EH (cell line): ENCODE measurements at regions not wholly inside any gene's neighbourhood (a gene's known extent, or its start where the extent isn't known, plus 50 kb on each side); places are given as distances from the start of the nearest gene placed in this dataset.
A peak's percentile ranks its signal among the peaks of the same experiment; 100 is the strongest.
"Not testable (repeated sequence)": the region's sequence is repeated elsewhere in the genome, so short reads cannot be mapped to it uniquely, and the experiment has no call there.

ENCODE experiments used
- DNase-seq: peaks from one replicate; pipeline ENCODE4 v3.0.0-alpha.2; 2015; ENCODE audit warnings: low read depth

DNA sequence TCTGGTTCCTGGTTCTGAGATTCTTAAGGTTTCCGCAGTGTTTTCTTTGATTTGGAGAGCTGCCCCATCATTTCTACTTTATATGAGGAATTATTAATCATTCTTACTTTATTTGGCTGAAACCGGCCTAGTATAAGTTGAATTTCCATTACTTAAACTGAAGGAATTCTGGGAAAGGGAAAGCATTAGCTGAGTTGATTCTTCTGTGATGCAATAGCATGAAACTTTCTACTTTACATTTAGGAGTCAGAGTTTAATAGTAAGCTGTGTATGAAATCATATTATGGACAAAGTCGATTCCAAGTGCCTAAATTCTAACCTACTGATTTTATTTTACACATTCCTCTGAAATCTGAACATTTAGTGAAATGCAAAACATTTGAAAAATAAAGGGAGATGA lies 1269.7 kb upstream of the ZEB2 start:
- no peak for DNase-seq

DNA sequence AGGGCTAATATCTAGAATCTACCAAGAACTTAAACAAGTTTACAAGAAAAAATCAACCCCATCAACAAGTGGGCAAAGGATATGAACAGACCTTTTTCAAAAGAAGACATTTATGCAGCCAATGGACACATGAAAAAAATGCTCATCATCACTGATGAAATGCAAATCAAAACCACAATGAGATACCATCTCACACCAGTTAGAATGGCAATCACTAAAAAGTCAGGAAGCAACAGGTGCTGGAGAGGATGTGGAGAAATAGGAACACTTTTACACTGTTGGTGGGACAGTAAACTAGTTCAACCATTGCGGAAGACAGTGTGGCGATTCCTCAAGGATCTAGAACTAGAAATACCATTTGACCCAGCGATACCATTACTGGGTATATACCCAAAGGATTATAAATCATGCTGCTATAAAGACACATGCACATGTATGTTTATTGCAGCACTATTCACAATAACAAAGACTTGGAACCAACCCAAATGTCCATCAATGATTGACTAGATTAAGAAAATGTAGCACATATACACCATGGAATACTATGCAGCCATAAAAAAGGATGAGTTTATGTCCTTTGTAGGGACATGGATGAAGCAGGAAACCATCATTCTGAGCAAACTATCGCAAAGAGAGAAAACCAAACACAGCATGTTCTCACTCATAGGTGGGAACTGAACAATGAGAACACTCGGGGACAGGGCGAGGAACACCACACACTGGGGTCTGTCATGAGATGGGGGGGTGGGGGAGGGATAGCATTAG lies 1267.9 kb upstream of the ZEB2 start:
- not testable (repeated sequence) for DNase-seq

DNA sequence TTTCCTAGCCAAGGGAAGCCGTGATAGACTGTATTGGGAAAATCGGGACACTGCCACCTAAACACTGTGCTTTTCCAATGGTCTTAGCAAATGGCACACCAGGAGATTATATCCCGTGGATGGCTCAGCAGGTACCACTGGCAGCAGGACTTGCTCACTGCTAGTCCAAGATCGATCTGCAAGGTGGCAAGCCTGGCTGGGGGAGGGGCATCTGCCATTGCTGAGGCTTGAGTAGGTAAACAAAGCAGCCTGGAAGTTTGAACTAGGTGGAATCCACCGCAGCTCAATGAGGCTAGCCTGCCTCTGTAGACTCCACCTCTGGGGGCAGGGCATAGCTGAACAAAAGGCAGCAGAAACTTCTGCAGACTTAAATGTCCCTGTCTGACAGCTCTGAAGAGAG lies 1262.7 kb upstream of the ZEB2 start:
- not testable (repeated sequence) for DNase-seq

DNA sequence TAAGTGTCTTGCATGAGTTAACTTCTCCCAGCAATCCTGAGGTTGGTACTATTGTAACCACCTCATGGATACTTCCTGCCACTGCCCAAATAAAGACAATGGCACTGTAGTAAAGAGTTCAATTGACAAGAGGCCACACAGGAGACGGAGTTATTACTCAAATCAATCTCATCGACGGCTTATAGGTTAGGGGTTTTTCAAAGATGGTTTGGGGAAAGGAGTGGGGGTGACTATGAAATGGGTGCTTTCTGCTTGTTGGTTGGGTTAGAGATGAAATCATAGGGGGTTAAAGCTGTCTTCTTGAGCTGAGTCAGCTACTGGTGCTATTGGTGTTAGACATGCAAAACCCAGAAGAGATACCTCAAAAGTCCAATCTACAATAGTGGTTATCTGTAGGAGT lies 1258.0 kb upstream of the ZEB2 start:
- no peak for DNase-seq

DNA sequence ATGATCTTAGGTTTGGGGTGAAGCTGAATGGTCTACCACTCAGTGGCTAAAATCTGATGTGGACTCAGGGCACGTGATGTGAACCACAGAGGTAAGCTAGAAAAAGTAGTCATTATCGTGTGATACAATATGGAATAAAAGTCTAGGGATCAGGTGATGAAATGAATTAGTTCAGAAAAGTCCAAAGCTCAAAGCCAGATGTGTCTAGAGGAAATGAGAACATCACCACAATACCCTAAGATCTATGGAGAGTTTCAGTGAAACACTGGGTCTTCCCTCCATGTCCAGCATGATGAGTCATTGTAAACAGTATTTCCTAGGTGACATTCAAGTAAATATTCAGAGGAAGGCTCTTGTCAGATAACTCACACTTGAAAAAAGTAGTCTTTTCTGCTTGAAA lies 1257.4 kb upstream of the ZEB2 start:
- DNase-seq: peak; percentile 48

DNA sequence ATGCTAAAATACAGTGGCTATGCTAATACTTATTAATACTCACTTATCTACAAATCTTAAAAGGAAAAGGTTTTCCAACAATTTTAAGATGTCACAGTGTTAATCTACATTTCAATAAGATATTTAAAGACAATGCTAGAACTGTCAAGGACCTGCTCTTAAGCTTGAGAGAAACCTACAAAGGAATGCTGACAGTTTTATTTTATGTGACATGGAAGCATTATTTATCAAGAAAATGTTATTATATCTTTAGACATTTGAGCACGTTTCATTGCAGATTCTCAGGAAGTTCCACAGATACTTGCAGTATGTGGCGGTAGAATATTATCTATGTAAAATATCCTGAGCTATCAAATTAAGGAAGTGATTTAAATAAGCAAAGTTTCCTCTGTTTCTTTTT lies 1255.7 kb upstream of the ZEB2 start:
- no peak for DNase-seq

DNA sequence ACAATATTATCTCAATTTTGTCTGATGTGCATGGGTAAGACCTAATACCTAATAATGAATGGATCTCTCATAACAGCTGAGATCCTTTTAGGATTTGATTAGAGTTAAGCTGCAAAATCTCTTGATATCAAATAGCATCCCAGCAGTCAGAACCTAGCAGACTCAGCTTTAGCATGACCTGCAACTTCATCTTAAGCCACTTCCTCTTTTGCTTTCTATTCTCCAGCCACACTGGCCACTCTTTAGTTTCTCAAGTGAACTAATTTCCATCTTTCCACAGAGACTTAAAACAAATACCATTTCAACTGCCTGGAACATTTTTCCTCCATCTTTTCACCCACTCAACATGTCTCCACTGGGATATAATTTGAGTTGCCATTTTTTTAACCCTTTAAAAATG lies 1251.6 kb upstream of the ZEB2 start:
- DNase-seq: no peak

DNA sequence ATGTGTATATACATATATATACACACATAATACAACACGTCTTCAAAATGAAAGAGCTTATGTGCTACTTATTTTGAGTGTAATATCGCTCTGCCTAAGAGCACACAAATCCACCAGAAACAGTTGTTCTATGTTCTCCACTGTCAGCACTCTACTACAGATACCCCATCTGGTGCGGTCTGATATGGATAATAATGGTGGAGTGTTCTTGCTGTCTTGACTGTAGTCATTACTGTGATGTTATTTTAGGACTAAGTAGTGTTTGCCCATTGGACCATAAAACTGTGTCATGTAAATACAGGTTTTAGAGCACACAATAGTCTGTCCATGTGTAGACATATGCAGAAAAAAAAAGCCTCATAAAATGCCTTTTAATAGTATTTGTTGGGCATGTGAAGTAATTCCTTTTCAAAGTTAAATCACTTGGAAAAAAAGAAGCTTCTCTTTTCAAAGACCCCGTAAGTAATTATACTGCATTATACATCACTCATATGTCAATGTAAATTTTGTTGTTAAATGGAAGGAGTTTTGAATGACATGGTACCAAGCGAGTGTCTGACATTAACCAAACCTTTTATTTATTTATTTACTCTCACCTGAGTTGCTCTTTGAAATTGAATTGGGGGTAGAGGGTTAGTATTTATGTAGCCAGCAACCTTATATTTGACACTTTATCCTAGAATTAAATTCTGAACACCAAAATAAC lies 1249.2 kb upstream of the ZEB2 start:
- no peak for DNase-seq

DNA sequence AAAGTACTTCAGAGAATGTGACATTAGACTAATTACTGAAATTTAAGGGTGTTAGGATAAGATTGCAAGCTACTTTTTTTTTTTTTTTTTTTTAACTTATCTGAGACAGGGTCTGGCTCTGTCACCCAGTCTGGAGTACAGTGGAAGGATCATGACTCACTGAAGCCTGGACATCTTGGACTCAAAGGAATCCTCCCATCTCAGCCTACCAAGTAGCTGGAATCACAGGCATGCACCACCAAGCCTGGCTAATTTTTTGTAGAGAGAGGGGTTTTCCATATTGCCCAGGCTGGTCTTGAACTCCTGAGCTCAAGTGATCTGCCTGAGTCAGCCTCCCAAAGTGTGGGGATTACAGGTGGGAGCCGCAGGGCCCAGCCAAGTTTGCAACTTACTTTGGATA lies 1246.0 kb upstream of the ZEB2 start:
- DNase-seq: peak; percentile 31

DNA sequence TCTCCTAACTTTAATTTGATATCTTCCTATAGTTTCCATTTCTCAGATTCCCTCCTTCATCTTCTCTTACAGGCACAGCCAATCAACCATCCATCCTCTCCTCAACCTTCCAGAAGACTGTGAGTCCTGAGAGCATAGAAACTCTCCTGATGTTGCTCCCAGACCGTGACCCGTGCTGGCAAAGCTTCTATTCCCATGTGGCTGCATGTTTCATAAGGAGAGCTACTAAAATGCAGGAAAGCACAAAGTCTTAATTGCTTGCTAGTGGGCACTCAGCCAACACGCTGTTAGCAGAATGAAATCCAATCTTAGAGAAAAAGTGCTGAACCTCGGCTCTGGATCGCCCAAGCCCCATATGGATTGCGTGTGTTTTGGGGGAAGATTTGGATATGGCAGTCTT lies 1244.7 kb upstream of the ZEB2 start:
- peak; percentile 49 for DNase-seq

DNA sequence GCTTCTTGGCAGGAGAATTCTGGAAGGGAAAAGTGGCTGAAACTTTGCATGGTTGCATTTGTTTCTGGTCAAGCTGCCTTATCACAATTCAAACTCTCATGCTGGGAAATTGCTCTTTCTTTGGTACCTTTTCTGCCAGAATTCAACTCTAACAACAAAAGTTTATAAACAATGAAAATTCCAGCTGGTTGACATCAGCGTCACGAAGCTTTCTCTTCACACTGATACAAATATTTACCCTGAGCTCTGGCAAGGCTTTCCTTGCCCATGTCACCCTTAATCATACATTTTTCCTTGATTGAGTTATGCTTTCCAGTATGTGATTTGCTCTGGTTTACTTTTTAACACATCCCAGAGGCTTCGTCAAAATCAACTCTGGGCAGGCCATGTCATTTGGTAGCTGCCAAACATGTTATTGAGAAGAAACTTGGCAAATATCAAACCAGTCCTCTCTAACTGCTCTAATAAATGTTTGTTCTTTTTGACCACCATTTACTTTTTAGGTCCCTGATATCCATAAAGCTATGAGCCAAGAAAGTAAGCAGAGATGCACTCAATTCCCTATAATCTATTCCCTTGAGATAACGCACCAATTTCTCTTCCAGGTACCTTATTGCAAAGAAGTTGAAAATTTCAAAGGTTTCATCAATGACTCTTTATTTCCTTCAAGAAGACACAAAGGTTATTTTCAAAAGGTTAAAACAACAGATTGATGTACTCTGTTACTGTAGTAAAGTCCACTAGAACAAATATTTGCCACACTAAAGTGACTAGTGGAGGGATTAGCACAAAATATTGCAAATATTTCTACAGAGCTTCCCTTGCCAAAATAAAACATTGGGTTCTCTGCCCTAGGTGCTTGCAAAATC lies 1241.1 kb upstream of the ZEB2 start:
- DNase-seq: peak; percentile 76

DNA sequence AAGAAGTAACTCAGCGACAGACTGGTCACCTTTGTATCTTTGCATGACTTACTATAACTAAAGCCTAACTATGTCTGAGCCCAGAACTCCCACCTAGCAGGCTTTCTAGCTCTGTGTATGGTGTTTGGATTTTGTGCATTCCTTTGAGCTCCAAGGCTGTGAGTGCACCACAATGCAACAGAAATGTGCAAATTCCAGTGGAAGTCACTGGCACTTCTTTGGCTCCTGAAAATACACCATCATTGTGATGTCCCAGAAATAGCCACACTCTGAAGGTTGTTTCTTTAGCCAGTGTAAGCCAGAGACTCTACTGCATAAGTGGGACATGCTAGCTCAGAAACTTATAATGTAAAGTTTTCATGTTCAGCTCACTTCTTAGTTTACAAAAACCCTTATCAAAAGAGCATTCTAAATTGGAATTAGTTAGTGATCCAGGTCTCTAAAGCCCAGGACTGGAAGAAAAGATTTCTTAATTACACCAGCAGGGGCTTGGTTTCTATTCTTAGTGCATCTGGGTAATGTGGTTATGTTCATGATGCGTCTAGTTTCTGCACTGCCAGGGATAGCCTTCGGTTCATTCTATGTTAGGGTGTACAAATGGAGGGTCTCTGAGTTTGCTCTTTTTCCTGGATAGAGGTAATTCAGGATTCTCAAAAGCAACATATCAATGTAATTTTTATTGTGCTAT lies 1239.5 kb upstream of the ZEB2 start:
- DNase-seq: peak; percentile 52

DNA sequence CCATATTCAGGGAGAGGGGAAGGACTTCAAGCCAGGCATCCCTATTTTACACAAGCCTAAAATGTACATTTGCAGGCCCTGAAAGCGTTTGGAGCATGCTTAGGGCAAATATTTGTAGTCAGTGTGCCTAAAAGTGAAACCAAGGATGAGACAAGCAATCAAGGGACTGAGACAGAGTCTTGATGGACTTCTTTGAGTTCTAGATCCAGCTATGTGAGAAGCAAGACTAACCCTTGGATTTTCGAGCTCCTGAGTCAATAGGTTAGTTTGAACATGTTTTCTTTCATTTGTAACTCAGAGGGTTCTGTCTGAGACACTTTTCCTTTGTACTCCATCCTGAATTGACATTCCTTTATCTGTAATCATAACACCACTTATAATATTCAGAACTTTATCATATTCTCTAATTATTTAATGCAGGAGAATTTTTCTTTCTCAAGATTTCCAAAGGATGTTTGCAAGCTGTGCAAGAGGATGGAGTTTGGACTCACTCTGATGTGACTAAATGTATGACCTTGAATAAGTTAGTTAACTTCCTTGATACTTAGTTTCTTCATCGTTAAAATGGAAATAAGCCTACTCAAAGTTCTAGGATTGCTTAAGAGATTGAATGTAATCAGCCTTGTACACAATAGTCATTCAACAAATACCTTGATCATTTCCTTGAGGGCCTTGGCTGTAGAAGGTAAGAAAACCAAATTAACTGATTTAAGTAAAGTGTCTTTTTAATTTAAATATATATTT lies 1237.8 kb upstream of the ZEB2 start:
- peak; percentile 8 for DNase-seq

DNA sequence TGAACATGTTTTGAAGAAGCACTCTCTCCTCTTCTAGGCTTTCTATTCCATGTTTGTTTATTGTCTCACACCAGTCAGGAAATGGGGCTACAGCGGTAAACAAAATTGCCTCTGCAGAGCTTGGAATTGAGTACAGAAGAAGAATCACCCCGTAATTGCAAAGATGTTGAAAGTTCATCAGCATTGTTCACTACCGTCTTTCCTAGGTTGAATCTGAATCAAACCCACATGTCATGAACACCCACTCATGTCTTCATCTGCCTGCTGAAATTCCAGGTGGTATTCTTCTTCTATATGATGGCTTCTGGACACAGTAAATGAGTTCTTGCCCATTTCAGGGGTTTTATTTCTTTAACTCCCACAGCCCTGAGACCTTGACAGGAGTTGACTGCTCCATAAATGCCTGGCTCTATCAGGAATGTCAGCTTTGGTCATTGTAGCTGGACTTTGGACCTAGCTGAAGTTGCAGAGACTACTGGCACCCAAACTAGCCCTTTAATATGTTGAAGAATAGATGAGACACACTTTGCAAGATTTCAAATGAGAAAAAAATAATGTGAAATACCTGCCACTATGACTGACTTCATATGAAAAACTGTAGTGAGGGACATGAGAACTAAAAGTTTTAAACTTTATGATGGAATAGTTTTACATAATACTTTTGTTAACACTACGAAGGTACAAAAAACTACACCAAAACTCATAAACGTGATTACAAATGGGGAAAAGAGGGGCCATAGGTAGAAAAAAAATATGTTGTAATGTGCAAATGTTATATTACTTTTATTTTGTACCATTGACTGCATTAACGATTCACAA lies 1235.3 kb upstream of the ZEB2 start:
- no peak for DNase-seq

DNA sequence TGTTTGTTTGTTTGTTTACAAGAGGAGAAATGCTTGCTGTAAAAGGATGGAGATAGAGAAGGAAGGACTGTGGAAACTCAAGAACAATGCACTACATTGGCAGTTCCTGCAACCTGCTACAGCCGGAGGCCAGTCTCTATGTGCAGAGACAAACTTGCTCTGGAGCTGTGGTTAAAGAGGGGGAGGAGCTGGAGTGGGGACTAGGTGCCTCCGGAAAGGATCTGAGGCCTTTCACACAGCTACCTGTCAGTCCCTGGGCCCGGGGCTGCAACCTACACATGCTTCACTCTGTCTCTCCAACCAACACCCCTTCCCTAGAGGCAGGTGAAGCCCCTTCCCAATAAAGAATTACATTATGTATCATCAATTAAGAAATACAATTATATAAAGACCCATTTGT lies 1234.0 kb upstream of the ZEB2 start:
- DNase-seq: no peak

DNA sequence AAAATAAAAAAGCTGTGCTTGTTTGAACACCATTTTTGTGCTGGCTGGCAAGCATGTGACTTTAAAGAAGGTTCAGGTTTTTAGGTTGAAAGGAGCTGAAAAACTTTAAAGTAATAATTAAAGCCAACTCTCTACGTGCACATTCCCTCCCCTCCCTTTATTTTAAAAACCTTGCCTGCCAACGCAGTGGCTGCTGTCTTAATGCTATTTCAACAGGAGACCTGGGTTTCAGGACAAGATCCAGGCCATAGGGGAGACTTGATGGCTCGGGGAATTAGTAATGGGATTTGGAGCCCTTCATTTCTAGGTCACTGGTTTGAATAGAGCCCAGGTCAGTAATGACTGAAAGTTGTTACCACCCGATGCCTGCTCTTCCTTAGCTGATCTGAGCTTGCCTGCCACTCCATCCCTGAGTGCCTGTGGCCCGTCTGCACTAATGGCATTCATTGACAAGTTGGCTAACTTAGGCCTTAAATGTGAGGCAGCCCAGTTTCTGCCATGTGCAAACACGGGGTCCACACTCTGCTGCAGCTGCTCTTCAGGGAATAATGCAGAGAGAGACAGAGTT lies 1233.2 kb upstream of the ZEB2 start:
- DNase-seq: no peak

DNA sequence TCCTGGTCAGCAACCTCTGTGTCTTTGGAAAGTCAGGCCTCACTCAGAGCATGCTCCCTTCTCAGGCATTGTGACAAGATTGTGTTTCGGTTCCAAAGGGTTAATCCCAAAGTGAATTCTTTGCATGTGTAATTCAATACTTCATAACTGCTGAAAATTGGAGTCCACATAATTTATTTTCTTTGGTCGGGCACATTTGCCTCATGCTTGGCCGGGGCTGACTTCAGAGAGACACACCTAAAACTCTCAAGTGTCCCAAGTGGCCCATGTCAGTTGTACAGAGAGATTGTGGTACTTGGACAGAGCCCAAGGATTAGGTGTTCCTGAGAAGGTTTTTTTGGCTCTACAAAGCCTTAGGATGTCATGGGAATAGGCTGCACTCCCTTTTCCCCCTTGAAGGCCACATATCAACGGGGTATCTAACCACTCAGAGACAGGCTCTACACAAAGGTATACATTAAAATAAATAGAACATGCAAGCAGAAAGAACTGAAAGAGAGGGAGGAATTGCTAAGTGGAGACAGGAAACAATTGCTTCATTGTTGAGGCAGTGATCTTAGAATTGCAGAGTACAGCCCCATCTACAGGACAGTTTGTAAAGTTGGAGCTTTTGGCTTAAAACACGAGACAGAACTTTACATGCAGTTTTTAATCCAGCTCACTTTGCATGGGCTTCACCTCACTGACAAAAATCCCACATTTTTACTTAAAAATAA lies 1232.3 kb upstream of the ZEB2 start:
- DNase-seq: peak; percentile 82

DNA sequence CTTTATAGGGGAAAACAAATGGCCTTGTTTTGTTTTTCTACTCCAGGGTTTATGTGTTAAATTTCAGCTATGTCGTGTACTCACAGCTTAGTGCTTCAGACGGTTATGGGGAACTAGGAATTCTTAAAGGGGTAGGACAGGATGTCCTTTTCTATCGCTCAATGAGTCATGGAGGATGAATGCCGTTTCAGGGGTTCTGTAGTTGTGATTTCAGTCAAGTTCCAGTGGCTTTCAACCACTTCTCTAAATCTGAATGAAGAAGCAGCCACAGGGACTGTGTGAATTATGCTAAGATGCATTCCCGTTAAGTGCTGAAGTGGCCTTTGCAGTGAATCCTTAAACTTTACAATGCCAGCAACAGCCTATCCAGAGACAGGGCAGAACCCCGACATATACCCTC lies 1231.7 kb upstream of the ZEB2 start:
- DNase-seq: peak; percentile 89

DNA sequence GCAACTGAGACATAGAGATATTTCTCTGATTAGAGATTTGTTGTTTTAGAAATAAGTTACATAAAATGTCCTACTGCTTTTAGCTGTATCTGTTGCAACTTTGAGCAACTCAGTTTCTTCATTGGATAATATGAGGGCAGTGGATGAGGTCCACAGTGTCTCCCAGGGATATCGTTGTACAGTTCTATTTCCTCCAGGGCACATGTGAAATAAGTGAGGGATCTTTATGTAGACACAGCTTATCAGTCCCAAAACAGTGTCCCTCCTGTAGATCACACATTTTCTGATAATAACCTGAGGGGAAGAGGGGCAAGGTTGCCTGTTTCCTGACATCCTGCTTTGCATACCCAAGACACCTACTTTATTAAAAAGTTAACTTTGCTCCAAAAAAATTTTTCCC lies 1231.2 kb upstream of the ZEB2 start:
- peak; percentile 7 for DNase-seq

DNA sequence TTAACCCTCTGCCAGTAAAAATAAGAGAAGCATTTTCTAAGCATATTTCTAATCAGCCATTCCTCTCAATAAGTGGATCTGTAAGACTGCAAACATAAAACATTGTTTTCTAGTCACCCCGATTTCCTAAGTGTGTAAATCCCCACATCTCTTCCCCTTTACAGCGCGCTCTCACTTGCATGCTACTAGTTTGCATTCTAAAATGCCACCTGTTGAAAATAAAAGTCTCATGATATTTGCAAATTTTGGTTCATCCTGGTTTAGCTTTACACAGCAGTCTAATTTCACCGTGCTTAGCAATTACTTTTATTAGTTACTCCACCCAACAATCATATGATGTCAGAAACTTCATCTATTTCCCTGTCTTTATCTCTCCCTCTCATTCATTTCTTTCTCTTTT lies 1230.7 kb upstream of the ZEB2 start:
- DNase-seq: no peak
